ENCODE measurements at regions not wholly inside any gene's neighbourhood (a gene's known extent, or its start where the extent isn't known, plus 50 kb on each side); places are given as distances from the start of the nearest gene placed in this dataset.

DNA sequence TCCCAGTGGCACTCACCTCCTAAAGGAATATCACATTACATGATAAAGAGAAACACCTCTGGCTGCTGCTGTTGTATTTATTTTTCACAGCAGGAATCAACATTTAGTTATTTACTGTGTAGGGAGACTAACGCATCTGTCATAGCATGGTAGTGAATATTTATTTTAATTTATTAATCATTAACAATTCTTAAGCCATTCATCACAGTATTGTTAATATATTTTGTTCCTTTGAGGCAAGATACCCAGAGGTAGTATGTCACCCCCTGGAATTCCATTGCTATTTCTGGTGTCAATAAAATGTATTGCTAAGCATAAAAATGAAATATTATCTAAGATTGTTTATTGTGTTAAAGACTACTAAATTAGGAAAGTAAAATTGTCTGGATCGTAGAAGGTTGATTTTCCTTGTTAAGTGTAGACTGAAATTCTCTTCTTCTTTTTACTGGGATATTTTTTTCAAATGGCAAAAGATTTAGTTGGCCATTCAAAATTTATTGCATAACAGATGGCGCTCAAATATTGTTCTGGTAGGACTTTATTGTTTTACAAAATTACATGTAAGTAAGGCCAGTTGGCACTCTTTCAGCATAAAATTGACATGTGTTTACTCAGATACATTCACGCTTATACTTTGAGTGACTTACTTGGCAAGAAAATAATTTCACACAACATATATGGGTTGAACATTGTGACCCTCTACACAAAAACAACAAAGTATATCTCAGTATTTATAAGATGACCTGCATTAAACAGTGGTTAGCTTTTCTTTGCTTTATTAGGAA lies 1358.7 kb upstream of the SORCS1 start:
- Histone ChIP-seq H3K4me1 (ENCODE audit: control insufficient read depth, insufficient read depth, low read length) (no peaks in the 10 kb centered on the region), H3K36me3 (ENCODE audit: control insufficient read depth in 2 of 2, insufficient read depth in 1 of 2, low read length in 2 of 2) (no peaks in the 10 kb centered on the region), H3K9me3 (ENCODE audit: control insufficient read depth, insufficient read depth, low read depth, low read length) (no peaks in the 10 kb centered on the region), H3K4me3 (ENCODE audit: low read depth, low read length) (no peak overlapping the region), H3K27ac (ENCODE audit: extremely low read depth, low read depth, low read length) (no peak overlapping the region)
- ChIA-PET POLR2A (no interaction called here), CTCF (no interaction called here)
- TF ChIP-seq ZXDB (tag by site-specific recombination; IDR thresholded peaks at IDR 0.05) = no peak
- TF ChIP-seq, protein P1, sequence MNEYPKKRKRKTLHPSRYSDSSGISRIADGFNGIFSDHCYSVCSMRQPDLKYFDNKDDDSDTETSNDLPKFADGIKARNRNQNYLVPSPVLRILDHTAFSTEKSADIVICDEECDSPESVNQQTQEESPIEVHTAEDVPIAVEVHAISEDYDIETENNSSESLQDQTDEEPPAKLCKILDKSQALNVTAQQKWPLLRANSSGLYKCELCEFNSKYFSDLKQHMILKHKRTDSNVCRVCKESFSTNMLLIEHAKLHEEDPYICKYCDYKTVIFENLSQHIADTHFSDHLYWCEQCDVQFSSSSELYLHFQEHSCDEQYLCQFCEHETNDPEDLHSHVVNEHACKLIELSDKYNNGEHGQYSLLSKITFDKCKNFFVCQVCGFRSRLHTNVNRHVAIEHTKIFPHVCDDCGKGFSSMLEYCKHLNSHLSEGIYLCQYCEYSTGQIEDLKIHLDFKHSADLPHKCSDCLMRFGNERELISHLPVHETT (tag by site-specific recombination; IDR thresholded peaks at IDR 0.05) = no peak
- no peak for TF ChIP-seq KLF16 (tag by site-specific recombination; IDR thresholded peaks at IDR 0.05)
- TF ChIP-seq ZNF747 (tag by site-specific recombination; IDR thresholded peaks at IDR 0.05) = no peak

DNA sequence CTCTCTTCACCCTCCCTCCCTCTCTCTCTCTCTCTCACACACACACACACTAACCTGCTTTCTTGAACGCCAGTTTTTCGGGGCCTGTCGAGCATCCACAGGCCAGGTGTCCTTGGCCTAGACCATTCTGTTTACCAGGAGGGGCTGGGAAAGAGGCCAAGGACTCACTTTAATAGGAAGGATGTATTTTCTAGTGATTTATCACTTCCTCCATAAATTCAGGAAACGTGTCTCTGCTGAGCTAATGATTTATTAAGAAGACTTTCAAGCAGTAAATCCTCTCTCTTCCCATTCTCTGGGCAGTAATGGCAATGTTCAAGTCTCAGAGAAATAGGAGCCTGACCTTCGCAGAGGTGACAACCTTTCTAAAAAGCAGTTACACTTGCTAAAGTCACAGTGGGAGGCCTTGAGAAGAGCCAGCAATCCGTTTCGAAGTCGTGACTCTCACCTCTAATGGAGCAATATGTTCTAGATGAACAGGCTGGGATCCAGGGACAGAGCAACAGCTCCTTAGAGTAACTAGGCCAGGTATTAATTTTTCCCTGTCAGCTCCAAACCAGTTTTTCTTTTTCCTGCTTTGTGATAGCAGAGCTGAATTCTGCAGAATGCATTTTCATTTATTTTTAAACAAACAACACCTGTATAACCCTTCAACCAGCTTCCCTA lies 1357.5 kb upstream of the SORCS1 start:
- POLR2A ChIA-PET = no interaction called here
- Histone ChIP-seq H3K27ac (ENCODE audit: extremely low read depth, low read depth, low read length) (no peak overlapping the region), H3K9me3 (ENCODE audit: control insufficient read depth, insufficient read depth, low read depth, low read length) (no peaks in the 10 kb centered on the region), H3K4me3 (ENCODE audit: low read depth, low read length) (no peak overlapping the region), H3K36me3 (ENCODE audit: control insufficient read depth in 2 of 2, insufficient read depth in 1 of 2, low read length in 2 of 2) (no peaks in the 10 kb centered on the region), H3K4me1 (ENCODE audit: control insufficient read depth, insufficient read depth, low read length) (no peaks in the 10 kb centered on the region)
- TF ChIP-seq ZFP69B (tag by site-specific recombination; IDR thresholded peaks at IDR 0.05) = no peak
- no peak for TF ChIP-seq ZNF777 (tag by site-specific recombination; IDR thresholded peaks at IDR 0.05; ENCODE audit: borderline replicate concordance)
- no peak for TF ChIP-seq ZIC2 (tag by site-specific recombination; IDR thresholded peaks at IDR 0.05)
- TF ChIP-seq ZFP37 (tag by site-specific recombination; IDR thresholded peaks at IDR 0.05) = no peak
- TF ChIP-seq, protein P1 (tag by site-specific recombination; IDR thresholded peaks at IDR 0.05) = no peak
- TF ChIP-seq, protein P2, sequence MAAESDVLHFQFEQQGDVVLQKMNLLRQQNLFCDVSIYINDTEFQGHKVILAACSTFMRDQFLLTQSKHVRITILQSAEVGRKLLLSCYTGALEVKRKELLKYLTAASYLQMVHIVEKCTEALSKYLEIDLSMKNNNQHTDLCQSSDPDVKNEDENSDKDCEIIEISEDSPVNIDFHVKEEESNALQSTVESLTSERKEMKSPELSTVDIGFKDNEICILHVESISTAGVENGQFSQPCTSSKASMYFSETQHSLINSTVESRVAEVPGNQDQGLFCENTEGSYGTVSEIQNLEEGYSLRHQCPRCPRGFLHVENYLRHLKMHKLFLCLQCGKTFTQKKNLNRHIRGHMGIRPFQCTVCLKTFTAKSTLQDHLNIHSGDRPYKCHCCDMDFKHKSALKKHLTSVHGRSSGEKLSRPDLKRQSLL (tag by site-specific recombination; IDR thresholded peaks at IDR 0.05) = no peak
- TF ChIP-seq ZNF19 (tag by site-specific recombination; IDR thresholded peaks at IDR 0.05; ENCODE audit: low read depth) = no peak
- no peak for TF ChIP-seq OVOL3 (tag by site-specific recombination; IDR thresholded peaks at IDR 0.05)
- TF ChIP-seq, protein P3, sequence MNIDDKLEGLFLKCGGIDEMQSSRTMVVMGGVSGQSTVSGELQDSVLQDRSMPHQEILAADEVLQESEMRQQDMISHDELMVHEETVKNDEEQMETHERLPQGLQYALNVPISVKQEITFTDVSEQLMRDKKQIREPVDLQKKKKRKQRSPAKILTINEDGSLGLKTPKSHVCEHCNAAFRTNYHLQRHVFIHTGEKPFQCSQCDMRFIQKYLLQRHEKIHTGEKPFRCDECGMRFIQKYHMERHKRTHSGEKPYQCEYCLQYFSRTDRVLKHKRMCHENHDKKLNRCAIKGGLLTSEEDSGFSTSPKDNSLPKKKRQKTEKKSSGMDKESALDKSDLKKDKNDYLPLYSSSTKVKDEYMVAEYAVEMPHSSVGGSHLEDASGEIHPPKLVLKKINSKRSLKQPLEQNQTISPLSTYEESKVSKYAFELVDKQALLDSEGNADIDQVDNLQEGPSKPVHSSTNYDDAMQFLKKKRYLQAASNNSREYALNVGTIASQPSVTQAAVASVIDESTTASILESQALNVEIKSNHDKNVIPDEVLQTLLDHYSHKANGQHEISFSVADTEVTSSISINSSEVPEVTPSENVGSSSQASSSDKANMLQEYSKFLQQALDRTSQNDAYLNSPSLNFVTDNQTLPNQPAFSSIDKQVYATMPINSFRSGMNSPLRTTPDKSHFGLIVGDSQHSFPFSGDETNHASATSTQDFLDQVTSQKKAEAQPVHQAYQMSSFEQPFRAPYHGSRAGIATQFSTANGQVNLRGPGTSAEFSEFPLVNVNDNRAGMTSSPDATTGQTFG (tag by site-specific recombination; IDR thresholded peaks at IDR 0.05; ENCODE audit: borderline replicate concordance) = no peak
- no peak for TF ChIP-seq ZNF548 (tag by site-specific recombination; IDR thresholded peaks at IDR 0.05)
- TF ChIP-seq IKZF3 (tag by site-specific recombination; IDR thresholded peaks at IDR 0.05) = no peak
- TF ChIP-seq ZNF670 (tag by site-specific recombination; IDR thresholded peaks at IDR 0.05; ENCODE audit: low read depth) = no peak
- CTCF ChIA-PET = interaction anchor here (1.2 kb wide), 1 partner anchor 23 kb away, joined by 3 read pairs; no protein-coding TSS in a partner anchor
